ENCODE measurements at regions not wholly inside any gene's neighbourhood (a gene's known extent, or its start where the extent isn't known, plus 50 kb on each side); places are given as distances from the start of the nearest gene placed in this dataset.

DNA sequence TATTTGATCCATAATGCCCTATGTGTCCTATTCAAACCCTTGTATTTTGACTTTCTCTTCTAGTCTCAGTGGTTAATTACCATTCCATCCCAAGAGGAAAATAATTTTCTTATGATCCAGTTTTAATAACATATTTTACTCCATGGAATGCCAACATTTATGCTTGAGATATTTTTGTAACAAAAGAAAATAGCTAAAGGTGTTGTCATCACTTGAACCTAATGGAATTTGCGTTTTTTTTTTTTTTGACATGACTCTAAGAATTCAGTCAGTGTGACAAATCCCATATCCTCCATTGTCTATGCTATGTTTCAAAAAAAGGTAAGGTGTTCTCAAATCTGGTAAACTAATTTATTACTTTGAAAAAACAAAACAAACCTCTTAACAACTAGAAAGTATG lies 324.1 kb upstream of the ADAMTS5 start:
- Histone ChIP-seq H3K4me3 (no peak overlapping the region), H3K9ac (no peak overlapping the region)

DNA sequence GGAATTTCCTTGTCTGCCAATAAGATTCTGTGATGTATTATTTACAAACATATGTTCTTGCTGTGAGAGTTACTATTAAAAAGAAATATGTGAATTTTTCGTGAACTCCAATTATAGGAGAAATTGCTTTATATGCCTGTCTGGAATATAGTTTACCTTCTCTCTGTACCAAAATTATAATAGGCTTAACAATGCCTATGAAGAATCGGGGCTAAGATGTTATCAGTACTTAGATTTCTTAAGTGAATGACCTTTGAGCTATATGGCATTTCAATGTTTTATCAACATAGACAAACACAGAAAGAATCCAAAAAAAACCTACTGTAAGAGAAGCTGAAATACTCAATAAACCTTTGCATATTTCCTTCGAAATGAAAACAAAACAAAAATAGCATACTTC lies 323.1 kb upstream of the ADAMTS5 start:
- no peak for TF ChIP-seq Cebpa-rat (IDR thresholded peaks at IDR 0.05)
- H3K4me2 ChIP-seq: no peak overlapping the region

More for the DNA sequence above, 324.1 kb upstream of the ADAMTS5 start:
- H4K20me1 ChIP-seq: no peaks in the 10 kb centered on the region
- no peaks in the 10 kb centered on the region for H3K36me3 ChIP-seq
- no peaks in the 10 kb centered on the region for H3K4me1 ChIP-seq
- no peaks in the 10 kb centered on the region for H3K27me3 ChIP-seq
- H3K9me3 ChIP-seq: no peaks in the 10 kb centered on the region
- no peak for TF ChIP-seq Cebpa-rat (IDR thresholded peaks at IDR 0.05)
- no peak overlapping the region for H3K4me2 ChIP-seq
- no peak overlapping the region for H3K27ac ChIP-seq

DNA sequence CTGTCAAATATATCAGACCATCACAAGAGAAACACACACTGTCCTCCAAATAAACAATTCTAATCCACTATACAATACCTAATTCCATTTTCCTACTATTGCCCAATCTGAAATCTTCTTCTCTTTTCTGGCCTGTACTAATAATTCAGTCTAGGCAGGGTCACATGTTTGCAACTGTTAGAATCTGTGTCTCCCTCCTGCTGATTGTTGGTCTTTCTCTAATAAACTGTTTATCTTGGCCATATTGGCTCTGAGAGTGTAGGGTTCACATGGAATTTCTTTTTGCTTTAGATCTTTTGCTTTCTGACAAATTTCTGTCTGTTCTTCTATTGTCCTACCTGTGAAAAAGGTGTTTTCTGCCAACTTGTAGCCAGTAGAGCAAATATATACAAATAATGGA lies 319.9 kb upstream of the ADAMTS5 start:
- no peak overlapping the region for H3K4me3 ChIP-seq
- no peak overlapping the region for H3K4me2 ChIP-seq
- no peaks in the 10 kb centered on the region for H3K4me1 ChIP-seq
- H4K20me1 ChIP-seq: no peaks in the 10 kb centered on the region
- no peak for TF ChIP-seq Cebpa-rat (IDR thresholded peaks at IDR 0.05)
- H3K9me3 ChIP-seq: no peaks in the 10 kb centered on the region
- no peak overlapping the region for H3K27ac ChIP-seq
- no peaks in the 10 kb centered on the region for H3K36me3 ChIP-seq
- H3K27me3 ChIP-seq: no peaks in the 10 kb centered on the region
- no peak overlapping the region for H3K9ac ChIP-seq

More for the DNA sequence above, 323.1 kb upstream of the ADAMTS5 start:
- Histone ChIP-seq H3K36me3 (no peaks in the 10 kb centered on the region), H3K9me3 (no peaks in the 10 kb centered on the region), H3K27me3 (no peaks in the 10 kb centered on the region), H3K4me1 (no peaks in the 10 kb centered on the region), H3K9ac (no peak overlapping the region), H4K20me1 (no peaks in the 10 kb centered on the region), H3K27ac (no peak overlapping the region), H3K4me3 (no peak overlapping the region)

DNA sequence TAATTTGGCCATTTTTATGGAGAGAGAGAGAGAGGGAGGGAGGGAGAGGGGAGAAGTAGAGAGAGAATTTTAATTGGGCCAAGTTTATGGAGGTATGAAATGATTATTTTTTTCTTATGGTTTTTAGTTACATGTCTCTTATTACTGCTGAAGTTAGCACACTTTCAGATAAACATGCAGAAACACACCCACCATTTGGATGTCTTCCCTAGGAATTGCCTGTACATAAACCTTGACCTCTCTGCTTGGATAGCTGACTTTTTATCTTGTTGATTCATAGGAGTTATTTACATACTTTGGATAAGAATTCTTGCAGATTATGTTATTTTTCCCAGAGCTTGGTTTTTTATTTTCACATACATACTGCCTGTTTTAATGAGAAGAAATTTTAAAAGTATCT lies 310.2 kb upstream of the ADAMTS5 start:
- Histone ChIP-seq H3K4me2 (no peak overlapping the region), H3K27me3 (no peaks in the 10 kb centered on the region), H3K27ac (no peak overlapping the region)

DNA sequence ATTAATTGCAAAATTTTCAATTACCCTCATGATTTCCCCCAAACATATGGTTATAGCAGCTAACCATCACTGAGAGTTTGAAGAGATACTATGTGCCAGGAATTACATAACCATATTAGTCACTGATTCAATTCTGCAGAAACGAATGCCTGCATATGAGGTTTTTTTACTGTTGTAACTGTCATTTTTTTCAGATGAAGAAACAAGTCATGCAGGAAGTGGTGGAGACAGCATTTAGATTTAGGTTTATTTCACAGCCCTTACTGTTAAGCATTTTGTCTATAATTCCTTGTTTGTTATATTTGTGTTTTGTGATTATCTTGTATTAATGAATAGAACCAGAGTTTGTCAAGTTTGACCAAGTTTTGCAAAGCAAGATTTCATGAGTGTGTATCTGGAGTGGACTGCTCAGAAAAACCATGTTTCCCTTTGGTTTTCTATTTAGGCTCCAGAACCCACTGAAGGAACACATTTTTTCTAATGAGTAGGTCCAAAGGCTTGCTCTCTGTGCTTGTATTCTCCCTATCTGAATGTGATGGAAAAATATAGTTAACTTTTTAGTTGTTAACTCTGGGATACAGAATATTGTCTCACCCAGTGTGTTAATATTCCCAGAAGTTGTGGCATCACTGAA lies 308.5 kb upstream of the ADAMTS5 start:
- no peaks in the 10 kb centered on the region for H3K9me3 ChIP-seq
- H3K36me3 ChIP-seq: no peaks in the 10 kb centered on the region
- no peak overlapping the region for H3K9ac ChIP-seq
- no peak overlapping the region for H3K4me3 ChIP-seq
- no peaks in the 10 kb centered on the region for H3K4me1 ChIP-seq
- H3K4me2 ChIP-seq: no peak overlapping the region
- TF ChIP-seq Cebpa-rat (IDR thresholded peaks at IDR 0.05): no peak
- H3K27me3 ChIP-seq: no peaks in the 10 kb centered on the region
- H4K20me1 ChIP-seq: no peaks in the 10 kb centered on the region
- H3K27ac ChIP-seq: no peak overlapping the region

More for the DNA sequence above, 310.2 kb upstream of the ADAMTS5 start:
- no peaks in the 10 kb centered on the region for H4K20me1 ChIP-seq
- no peaks in the 10 kb centered on the region for H3K36me3 ChIP-seq
- H3K9me3 ChIP-seq: no peaks in the 10 kb centered on the region
- H3K4me3 ChIP-seq: no peak overlapping the region
- no peak overlapping the region for H3K9ac ChIP-seq
- no peak for TF ChIP-seq Cebpa-rat (IDR thresholded peaks at IDR 0.05)
- H3K4me1 ChIP-seq: no peaks in the 10 kb centered on the region

DNA sequence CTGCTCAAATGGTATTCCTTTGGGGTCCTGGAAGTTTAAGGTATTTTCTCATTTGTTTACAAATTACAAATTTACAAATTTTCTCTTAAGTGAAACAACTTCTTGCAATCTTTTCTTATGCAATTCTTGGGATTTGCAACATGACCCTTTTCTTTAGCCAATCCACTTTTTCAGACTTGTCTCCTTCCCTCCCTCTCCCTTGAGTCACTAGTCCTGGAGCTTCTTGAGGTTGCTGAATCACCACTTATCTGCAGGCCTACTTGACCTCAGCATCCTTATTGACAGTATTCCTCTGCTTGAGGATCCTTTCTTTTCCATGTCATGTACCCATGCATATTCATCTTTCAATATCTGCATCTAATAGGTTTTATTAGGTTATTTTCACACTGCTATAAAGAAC lies 302.8 kb upstream of the ADAMTS5 start:
- Histone ChIP-seq H3K4me1 (no peaks in the 10 kb centered on the region), H4K20me1 (no peaks in the 10 kb centered on the region), H3K36me3 (no peaks in the 10 kb centered on the region), H3K27me3 (no peaks in the 10 kb centered on the region), H3K4me3 (no peak overlapping the region), H3K27ac (no peak overlapping the region), H3K9me3 (no peaks in the 10 kb centered on the region), H3K9ac (no peak overlapping the region), H3K4me2 (no peak overlapping the region)
- no peak for TF ChIP-seq Cebpa-rat (IDR thresholded peaks at IDR 0.05)

DNA sequence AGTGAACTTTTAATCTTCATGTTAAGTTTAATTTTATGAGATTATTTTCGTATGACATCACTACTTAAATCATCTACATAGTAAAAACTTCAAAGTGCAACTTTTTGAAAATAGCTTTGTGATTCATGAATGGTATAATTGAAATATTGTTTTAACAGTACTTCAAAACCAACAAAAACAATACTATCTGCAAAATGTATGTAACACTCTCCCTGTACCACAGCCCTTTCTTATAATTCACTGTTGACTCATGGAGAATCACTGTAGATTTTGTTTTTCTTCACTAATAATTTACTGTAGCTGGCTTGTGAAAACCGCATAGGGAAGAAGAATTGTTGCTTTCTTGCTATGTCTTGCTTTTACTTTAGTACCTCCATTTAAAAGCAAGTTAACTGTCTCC lies 301.4 kb upstream of the ADAMTS5 start:
- no peak for TF ChIP-seq Cebpa-rat (IDR thresholded peaks at IDR 0.05)
- H3K9ac ChIP-seq: no peak overlapping the region
- no peak overlapping the region for H3K4me2 ChIP-seq

DNA sequence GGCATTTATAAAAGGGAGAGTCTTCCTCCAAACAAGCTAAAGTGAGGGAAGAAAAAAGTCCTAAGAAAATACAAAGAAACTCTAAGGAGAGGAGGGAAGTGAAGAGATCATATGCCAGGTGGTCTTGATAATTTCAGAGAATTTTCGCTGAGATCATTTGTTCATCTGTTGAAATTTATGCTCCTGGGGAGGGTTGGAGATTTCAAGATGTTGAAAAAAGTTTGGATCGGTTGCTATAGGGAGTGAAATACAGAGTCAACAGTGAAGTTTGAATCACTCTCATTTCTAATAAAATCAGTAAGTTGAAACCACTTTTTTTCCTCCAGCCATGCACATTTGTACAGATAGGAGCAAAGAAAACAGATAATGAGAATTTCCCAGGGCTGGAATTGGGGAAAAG lies 299.1 kb upstream of the ADAMTS5 start:
- TF ChIP-seq Cebpa-rat (IDR thresholded peaks at IDR 0.05): no peak
- H3K36me3 ChIP-seq: no peaks in the 10 kb centered on the region
- no peak overlapping the region for H3K4me3 ChIP-seq
- no peak overlapping the region for H3K27ac ChIP-seq
- no peaks in the 10 kb centered on the region for H3K4me1 ChIP-seq
- no peaks in the 10 kb centered on the region for H4K20me1 ChIP-seq
- no peak overlapping the region for H3K4me2 ChIP-seq
- no peaks in the 10 kb centered on the region for H3K27me3 ChIP-seq
- H3K9me3 ChIP-seq: no peaks in the 10 kb centered on the region
- H3K9ac ChIP-seq: no peak overlapping the region

More for the DNA sequence above, 301.4 kb upstream of the ADAMTS5 start:
- Histone ChIP-seq H3K27me3 (no peaks in the 10 kb centered on the region), H3K4me1 (no peaks in the 10 kb centered on the region), H4K20me1 (no peaks in the 10 kb centered on the region), H3K27ac (no peak overlapping the region), H3K9me3 (no peaks in the 10 kb centered on the region), H3K4me3 (no peak overlapping the region), H3K36me3 (no peaks in the 10 kb centered on the region)

DNA sequence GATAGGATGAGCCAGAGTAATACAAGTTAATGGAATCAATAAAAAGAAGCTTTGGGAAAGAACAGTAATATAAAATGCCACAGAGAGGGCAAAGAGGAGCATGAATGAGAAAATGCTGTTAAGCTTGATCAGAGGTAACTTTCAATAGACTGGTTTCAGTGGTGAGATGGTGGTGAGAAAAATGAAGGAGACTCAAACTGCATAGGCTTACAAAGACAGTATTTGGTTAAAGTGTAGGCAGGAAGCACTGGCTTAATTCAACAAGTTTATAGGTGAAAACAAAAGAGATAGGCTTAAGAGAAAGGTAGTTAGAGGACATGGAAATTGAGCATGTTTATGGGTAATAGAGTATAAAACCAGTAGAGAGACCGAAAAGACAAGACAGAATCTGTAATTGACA lies 298.6 kb upstream of the ADAMTS5 start:
- Histone ChIP-seq H3K36me3 (no peaks in the 10 kb centered on the region), H3K4me1 (no peaks in the 10 kb centered on the region), H3K27me3 (no peaks in the 10 kb centered on the region), H3K4me3 (no peak overlapping the region), H4K20me1 (no peaks in the 10 kb centered on the region), H3K9me3 (no peaks in the 10 kb centered on the region), H3K9ac (no peak overlapping the region), H3K27ac (no peak overlapping the region), H3K4me2 (no peak overlapping the region)
- TF ChIP-seq Cebpa-rat (IDR thresholded peaks at IDR 0.05): no peak

DNA sequence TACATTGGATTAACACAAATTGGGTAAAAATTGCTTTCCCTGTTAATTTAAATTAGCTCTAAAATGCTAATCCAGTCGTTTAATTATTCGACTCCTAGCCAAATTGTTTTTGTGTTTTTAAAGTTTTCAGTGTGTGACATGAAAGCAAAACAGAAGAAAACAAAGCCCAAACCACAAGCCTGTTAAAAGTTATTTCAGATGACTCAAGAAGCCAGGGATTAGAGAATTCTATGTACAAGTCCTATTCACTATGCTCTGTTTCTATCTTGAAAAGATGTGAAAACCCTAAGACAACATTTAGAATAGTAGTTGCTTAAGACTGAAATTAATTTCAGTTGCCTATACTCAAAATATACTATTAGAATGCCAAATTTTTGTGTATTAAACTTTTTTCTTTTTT lies 294.8 kb upstream of the ADAMTS5 start:
- H3K9me3 ChIP-seq: no peaks in the 10 kb centered on the region
- H3K4me3 ChIP-seq: no peak overlapping the region
- no peaks in the 10 kb centered on the region for H3K27me3 ChIP-seq
- no peak overlapping the region for H3K4me2 ChIP-seq
- no peaks in the 10 kb centered on the region for H4K20me1 ChIP-seq
- no peak for TF ChIP-seq Cebpa-rat (IDR thresholded peaks at IDR 0.05)
- no peaks in the 10 kb centered on the region for H3K36me3 ChIP-seq
- H3K4me1 ChIP-seq: no peaks in the 10 kb centered on the region
- H3K9ac ChIP-seq: no peak overlapping the region
- no peak overlapping the region for H3K27ac ChIP-seq

DNA sequence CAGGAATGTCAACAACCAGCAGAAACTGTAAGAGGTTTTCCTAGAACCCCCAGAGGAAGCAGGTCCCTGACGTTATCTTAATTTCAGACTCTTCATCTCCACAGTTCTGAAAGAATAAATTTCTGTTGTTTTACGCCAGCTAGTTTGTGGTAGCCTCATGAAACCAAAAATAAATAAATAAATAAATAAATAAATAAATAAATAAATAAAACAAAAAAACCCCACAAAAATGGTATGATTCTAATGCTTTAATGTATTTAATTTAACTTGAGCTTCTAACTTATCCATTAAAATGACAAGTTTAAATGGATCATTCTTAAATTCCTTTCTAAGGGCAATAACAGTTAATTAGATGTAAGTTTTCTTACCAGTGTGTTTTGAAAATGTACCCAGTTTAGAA lies 293.8 kb upstream of the ADAMTS5 start:
- Histone ChIP-seq H3K9me3 (no peaks in the 10 kb centered on the region), H3K27ac (no peak overlapping the region), H3K4me2 (no peak overlapping the region), H4K20me1 (no peaks in the 10 kb centered on the region), H3K36me3 (no peaks in the 10 kb centered on the region), H3K9ac (no peak overlapping the region), H3K4me1 (no peaks in the 10 kb centered on the region), H3K4me3 (no peak overlapping the region), H3K27me3 (no peaks in the 10 kb centered on the region)
- TF ChIP-seq Cebpa-rat (IDR thresholded peaks at IDR 0.05): no peak

Data from BLaER1 (cell line).